ENCODE measurements at regions not wholly inside any gene's neighbourhood (a gene's known extent, or its start where the extent isn't known, plus 50 kb on each side); places are given as distances from the start of the nearest gene placed in this dataset.

DNA sequence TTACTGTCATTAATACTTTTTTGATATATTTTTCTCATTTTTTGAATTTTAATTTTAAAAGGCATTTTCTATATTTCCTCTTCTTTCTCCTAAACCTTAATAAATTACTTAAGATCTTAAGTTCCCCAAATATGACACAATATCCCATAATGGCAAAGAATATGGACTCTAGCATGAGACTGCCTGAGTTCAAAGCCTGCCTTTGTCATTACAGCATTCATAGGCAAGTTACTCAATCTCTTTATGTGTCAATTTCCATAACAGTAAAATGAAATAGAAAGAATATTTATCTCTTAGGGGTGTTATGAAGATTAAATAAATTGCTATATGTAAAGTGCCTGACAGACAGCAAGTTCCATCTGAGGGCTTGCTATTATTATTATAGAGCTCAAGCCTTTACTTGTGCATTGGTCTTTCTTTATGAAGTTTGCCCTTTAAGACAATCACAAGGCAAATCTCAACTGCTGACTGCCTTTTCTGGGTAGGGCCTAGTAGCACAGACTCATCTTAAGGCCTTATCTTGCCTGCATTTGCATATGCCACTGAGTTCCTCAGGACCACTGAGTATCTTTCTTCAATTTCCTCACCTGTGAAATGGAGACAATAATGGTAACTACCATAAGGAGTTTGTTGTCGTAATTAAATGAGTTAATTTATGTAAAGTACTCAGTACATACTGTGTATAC is 231.0 kb downstream of the NRIP1 start:
- TF ChIP-seq EZH2 (IDR thresholded peaks at IDR 0.05; ENCODE audit: insufficient read depth, low read length) = no peak
- TF ChIP-seq, protein P1, sequence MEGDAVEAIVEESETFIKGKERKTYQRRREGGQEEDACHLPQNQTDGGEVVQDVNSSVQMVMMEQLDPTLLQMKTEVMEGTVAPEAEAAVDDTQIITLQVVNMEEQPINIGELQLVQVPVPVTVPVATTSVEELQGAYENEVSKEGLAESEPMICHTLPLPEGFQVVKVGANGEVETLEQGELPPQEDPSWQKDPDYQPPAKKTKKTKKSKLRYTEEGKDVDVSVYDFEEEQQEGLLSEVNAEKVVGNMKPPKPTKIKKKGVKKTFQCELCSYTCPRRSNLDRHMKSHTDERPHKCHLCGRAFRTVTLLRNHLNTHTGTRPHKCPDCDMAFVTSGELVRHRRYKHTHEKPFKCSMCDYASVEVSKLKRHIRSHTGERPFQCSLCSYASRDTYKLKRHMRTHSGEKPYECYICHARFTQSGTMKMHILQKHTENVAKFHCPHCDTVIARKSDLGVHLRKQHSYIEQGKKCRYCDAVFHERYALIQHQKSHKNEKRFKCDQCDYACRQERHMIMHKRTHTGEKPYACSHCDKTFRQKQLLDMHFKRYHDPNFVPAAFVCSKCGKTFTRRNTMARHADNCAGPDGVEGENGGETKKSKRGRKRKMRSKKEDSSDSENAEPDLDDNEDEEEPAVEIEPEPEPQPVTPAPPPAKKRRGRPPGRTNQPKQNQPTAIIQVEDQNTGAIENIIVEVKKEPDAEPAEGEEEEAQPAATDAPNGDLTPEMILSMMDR (IDR thresholded peaks at IDR 0.05; ENCODE audit: insufficient read depth, low read depth, low read length) = no peak

All from astrocyte (in vitro differentiated cells and primary cell).